ENCODE measurements at regions not wholly inside any gene's neighbourhood (a gene's known extent, or its start where the extent isn't known, plus 50 kb on each side); places are given as distances from the start of the nearest gene placed in this dataset.

DNA sequence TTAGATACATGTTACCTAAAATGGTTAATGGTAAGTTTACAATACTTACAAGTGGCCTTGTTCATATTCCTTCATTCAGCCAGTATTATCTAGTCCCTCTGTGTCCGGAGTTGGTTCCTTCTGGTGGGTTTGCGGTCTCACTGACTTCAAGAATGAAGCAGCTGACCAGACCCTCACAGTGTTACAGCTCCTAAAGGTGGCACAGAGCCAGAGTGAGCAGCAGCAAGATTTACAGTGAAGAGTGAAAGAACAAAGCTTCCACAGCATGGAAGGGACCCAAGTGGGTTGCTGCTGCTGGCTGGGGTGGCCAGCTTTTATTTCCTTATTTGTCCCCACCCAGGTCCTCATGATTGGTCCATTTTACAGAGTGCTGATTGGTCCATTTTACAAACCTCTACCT lies 916.8 kb downstream of the MCTP2 start:
- TF ChIP-seq SUZ12 (IDR thresholded peaks at IDR 0.05; ENCODE audit: extremely low read depth, insufficient read depth, insufficient read length) (no peak), YY1 (IDR thresholded peaks at IDR 0.05; ENCODE audit: insufficient read depth, insufficient read length) (no peak), ZNF274 (IDR thresholded peaks at IDR 0.05; ENCODE audit: low read depth, low read length) (no peak)
